Pancreas (tissue), 10 donors: ENCODE measurements at regions not wholly inside any gene's neighbourhood (a gene's known extent, or its start where the extent isn't known, plus 50 kb on each side); places are given as distances from the start of the nearest gene placed in this dataset.

ENCODE experiments used
- ATAC-seq, 4 donors: fragments of 200-7000 bp; cut with Tn5 transposase; one replicate each; pipeline versions ENCODE4 v1.8.0 to v1.9.1; 2020; ENCODE audit warnings: mild to moderate bottlenecking in 4 of 4, moderate library complexity in 4 of 4
- DNase-seq, 6 donors: peaks; one replicate each; pipeline ENCODE4 v3.0.0-alpha.2; 2020
- FAIRE-seq: peaks from 2 replicates; lab custom pipeline; 2012; peaks lifted over from hg19 to GRCh38; lab: Jason Lieb, UNC
- H3K27ac ChIP-seq, 4 donors: fragments of 200-600 bp; sonication (generic); 1 replicate in 3 of 4; 2 replicates in 1 of 4; pipeline versions ENCODE4 v1.5.0 to v1.8.0; 2020
- H3K27me3 ChIP-seq, 4 donors: fragments of 200-600 bp; one replicate each; pipeline ENCODE4 v1.8.0; 2021
- H3K36me3 ChIP-seq, 3 donors: fragments of 200-600 bp; sonication (generic) in 1 of 3; one replicate each; pipeline versions ENCODE4 v1.5.0 to v1.8.0; 2020 to 2021
- H3K4me1 ChIP-seq, 3 donors: fragments of 200-600 bp; one replicate each; pipeline ENCODE4 v1.8.0; 2021
- H3K4me3 ChIP-seq, 4 donors: fragments of 200-600 bp; sonication (generic) in 2 of 4; one replicate each; pipeline versions ENCODE4 v1.5.0 to v1.8.0; 2020 to 2021
- H3K9me3 ChIP-seq, 4 donors: fragments of 200-600 bp; one replicate each; pipeline ENCODE4 v1.8.0; 2021
- CTCF ChIP-seq, 4 donors: fragments of 200-600 bp; sonication (generic) in 3 of 4; IDR thresholded peaks; one replicate each; pipeline versions ENCODE4 v1.5.0 to v1.8.0; 2021; ENCODE audit warnings: antibody characterized with exemption in 4 of 4
- WGBS, 2 donors: extraction: QIAGEN DNeasy Blood & Tissue Kit; methylation state at CpG; one replicate each; pipeline ENCODE4 v1.1.7; 2013; 5-methylcytosine and 5-hydroxymethylcytosine counted together
- intact Hi-C, 3 donors: fragments of 100-400 bp; cut with DNase I; formaldehyde crosslinking; loops; one replicate each; pipeline versions ENCODE4 v1.11.1 to v1.14.2; 2022
- donor health status: healthy with polysubstance abuse.
- donor health status: DM: no; HTN: no; CAD: no; lungs with moderate emphysema.
- donor health status: DM: no; HTN: no; CAD: no.
- donor health status: control.
- donor health status: control.
- donor health status: Bipolar disorder and iron deficiency.
- donor health status: DM: yes; HTN: yes; CAD: no.
- donor health status: DM: no; HTN: no; CAD: no.
- donor health status: DM: no; HTN: no; CAD: no.
- donor health status: DM: yes; HTN: yes; CAD: no.

GRCh38 chr6:25107218-25107617 is 171.5 kb upstream of the RIPOR2 start:
- no peak overlapping the region for H3K4me3 ChIP-seq
- no peaks in the 10 kb centered on the region for H3K27me3 ChIP-seq
- FAIRE-seq: no peak
- H3K9me3 ChIP-seq: no peaks in the 10 kb centered on the region
- ATAC-seq: no peak
- DNase-seq: no peak
- H3K27ac ChIP-seq: no peak overlapping the region
- H3K4me1 ChIP-seq: no peaks in the 10 kb centered on the region
- intact Hi-C loops: no loop called here
- WGBS, 2 donors: 55 to 94% methylated on average over 2 of the region's 2 CpGs
- no peak for TF ChIP-seq CTCF (IDR thresholded peaks at IDR 0.05)
- no peaks in the 10 kb centered on the region for H3K36me3 ChIP-seq

GRCh38 chr6:25111782-25112181 is 167.4 kb upstream of the CARMIL1 start:
- FAIRE-seq (no peak), ATAC-seq (no peak), DNase-seq (no peak)
- Histone ChIP-seq H3K27me3 (no peaks in the 10 kb centered on the region), H3K27ac (no peak overlapping the region), H3K4me1 (no peaks in the 10 kb centered on the region), H3K4me3 (no peak overlapping the region), H3K9me3 (no peaks in the 10 kb centered on the region), H3K36me3 (no peaks in the 10 kb centered on the region)
- 90 to 100% methylated on average over 1 of the region's 1 CpG for WGBS, 2 donors
- no peak for TF ChIP-seq CTCF (IDR thresholded peaks at IDR 0.05)
- intact Hi-C loops: no loop called here

GRCh38 chr6:25112322-25112773 is 166.8 kb upstream of the CARMIL1 start:
- Histone ChIP-seq H3K27ac (no peak overlapping the region), H3K27me3 (no peaks in the 10 kb centered on the region), H3K4me1 (no peaks in the 10 kb centered on the region), H3K4me3 (no peak overlapping the region), H3K36me3 (no peaks in the 10 kb centered on the region), H3K9me3 (no peaks in the 10 kb centered on the region)
- intact Hi-C loops: no loop called here
- DNase-seq: no peak
- FAIRE-seq: no peak
- TF ChIP-seq CTCF (IDR thresholded peaks at IDR 0.05): no peak
- no peak for ATAC-seq
- 57% methylated on average over 4 of the region's 4 CpGs for WGBS, 2 donors

- no peaks in the 10 kb centered on the region for H3K36me3 ChIP-seq
- intact Hi-C loops: no loop called here
- no peak for DNase-seq
Measured at GRCh38 chr6:25113436-25113835, 165.7 kb upstream of the CARMIL1 start.

More at GRCh38 chr6:25113436-25113835, 165.7 kb upstream of the CARMIL1 start:
- no peaks in the 10 kb centered on the region for H3K27me3 ChIP-seq
- H3K4me3 ChIP-seq: no peak overlapping the region
- TF ChIP-seq CTCF (IDR thresholded peaks at IDR 0.05): no peak
- no peaks in the 10 kb centered on the region for H3K4me1 ChIP-seq
- WGBS, 2 donors: 61 to 62% methylated on average over 4 of the region's 4 CpGs
- FAIRE-seq: no peak
- no peaks in the 10 kb centered on the region for H3K9me3 ChIP-seq
- H3K27ac ChIP-seq: no peak overlapping the region
- no peak for ATAC-seq
